ENCODE measurements at regions not wholly inside any gene's neighbourhood (a gene's known extent, or its start where the extent isn't known, plus 50 kb on each side); places are given as distances from the start of the nearest gene placed in this dataset.

DNA sequence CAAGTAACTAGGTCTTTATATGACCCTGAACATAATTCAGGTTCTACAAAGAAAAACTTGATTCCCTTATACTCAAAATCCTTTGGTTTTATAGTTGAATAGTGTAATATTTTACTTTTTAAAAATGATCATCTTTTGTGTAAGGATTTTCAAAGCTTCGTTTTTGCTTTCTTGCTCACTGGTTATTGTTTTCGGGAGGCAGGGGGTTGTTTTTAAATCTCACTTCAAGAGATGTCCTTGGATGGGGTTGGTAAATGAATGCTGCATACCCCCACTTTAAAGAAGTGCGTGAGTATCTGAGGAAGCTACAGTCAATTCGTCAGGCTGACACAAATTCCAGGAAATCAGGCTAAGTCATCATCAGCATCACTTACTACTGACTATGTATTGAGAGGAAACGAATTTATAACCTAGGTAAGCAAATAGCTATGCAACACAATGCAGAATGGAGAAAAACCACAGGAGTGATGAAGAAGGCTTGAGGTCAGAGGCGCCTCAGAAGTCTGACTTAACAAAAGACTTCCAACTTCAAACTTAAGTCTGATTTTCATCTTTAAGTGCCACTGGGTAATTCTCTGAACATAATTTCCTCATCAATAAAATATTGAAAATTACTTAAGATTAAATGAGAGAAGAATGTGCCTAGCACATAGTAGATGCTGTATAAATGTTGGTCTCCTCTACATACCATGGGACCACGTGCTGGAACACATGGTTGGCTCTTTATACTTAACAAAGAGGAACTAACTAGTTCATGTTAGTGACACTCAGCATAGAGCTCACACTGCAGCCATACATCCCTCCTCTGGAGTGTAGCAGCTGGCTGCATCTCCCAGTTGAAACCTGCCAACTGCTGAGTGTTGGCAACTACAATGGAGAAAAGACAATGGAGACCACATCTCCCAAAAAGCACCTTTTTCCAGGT, 106.0 kb upstream of the KIF2A start:
- DNase-seq (ENCODE audit: low spot score), result no peak
- no peaks in the 10 kb centered on the region for H3K36me3 Mint-ChIP-seq (ENCODE audit: low read depth, unreplicated experiment)
- H3K27ac Mint-ChIP-seq (ENCODE audit: unreplicated experiment), result no peak overlapping the region
- peaks cover 1% of the 10 kb centered on the region for H3K27me3 Mint-ChIP-seq (ENCODE audit: unreplicated experiment)
- no peak overlapping the region for H3K4me3 Mint-ChIP-seq (ENCODE audit: unreplicated experiment)
- TF ChIP-seq CTCF (IDR thresholded peaks at IDR 0.05; ENCODE audit: unreplicated experiment), result no peak
- no peaks in the 10 kb centered on the region for H3K4me1 Mint-ChIP-seq (ENCODE audit: unreplicated experiment)
- H3K9me3 Mint-ChIP-seq (ENCODE audit: unreplicated experiment), result no peaks in the 10 kb centered on the region

DNA sequence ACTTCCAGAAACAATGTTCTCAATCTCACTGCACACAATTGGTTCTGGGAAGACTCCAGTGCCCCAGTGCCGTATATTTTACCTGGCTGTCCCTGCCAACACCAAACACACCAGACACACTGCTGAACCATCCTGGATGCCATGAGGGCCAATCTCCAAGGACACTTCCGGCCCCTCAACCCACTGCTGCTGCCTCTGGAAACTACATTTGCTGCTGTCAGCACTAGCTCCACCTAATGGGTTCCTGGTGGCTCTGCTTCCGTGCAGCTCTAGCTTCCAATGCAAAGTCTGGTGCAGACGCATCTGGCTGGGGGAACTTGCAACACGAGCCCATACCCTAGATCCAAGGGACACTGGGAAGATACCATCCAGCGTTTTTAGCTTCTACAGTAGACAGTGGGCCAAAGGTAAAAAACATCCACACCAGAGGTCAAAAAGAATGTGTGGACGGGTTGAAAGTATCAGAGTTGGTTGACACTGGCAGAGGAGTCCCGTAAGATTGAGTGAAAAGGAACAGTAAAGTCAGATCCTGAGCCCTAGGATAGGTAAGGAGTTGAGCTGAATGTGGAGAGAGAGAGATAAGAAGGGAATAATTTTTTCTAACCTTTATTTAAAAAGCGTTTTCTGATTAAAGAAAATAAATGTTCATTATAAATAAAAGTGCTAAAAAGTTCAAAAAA, 99.7 kb upstream of the KIF2A start:
- Mint-ChIP-seq H3K4me1 (ENCODE audit: unreplicated experiment) (peaks cover 7% of the 10 kb centered on the region), H3K36me3 (ENCODE audit: low read depth, unreplicated experiment) (no peaks in the 10 kb centered on the region), H3K27me3 (ENCODE audit: unreplicated experiment) (no peaks in the 10 kb centered on the region), H3K27ac (ENCODE audit: unreplicated experiment) (no peak overlapping the region), H3K4me3 (ENCODE audit: unreplicated experiment) (no peak overlapping the region), H3K9me3 (ENCODE audit: unreplicated experiment) (no peaks in the 10 kb centered on the region)
- no peak for TF ChIP-seq CTCF (IDR thresholded peaks at IDR 0.05; ENCODE audit: unreplicated experiment)
- peak; percentile 17 for DNase-seq (ENCODE audit: low spot score)

DNA sequence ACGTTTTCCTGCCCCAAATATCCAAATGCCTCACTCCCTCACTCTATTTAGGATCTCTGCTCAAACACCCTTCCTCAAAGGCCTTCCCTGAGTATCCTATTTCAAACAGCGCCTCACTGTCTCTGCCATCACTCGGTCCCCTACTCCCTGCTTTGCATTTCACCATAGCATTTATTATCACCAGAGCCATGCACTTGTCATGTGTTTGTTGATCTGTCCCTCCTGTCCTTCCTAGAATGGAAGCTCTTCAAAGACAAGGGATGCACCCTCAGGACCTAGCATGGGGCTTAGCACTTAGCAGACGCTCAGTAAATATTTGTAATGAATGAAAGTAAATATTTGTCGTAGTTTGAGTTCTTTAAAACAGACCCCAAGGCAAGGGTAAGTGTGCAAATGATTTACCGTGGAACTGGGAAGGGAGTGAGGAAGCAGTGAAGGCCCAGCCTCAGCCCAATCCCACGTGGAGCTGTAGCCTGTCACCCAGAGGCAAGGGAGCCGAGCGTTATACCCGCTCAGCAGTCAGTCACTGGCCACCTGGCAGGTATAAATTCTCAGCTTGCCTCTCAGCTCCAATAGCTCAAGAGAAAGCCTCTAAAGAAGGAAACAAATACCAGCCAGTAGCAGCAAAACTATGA, 97.7 kb upstream of the KIF2A start:
- H3K4me1 Mint-ChIP-seq (ENCODE audit: unreplicated experiment), result peaks cover 7% of the 10 kb centered on the region
- no peak overlapping the region for H3K4me3 Mint-ChIP-seq (ENCODE audit: unreplicated experiment)
- H3K9me3 Mint-ChIP-seq (ENCODE audit: unreplicated experiment), result no peaks in the 10 kb centered on the region
- no peak for DNase-seq (ENCODE audit: low spot score)
- no peaks in the 10 kb centered on the region for H3K27me3 Mint-ChIP-seq (ENCODE audit: unreplicated experiment)
- no peak overlapping the region for H3K27ac Mint-ChIP-seq (ENCODE audit: unreplicated experiment)
- TF ChIP-seq CTCF (IDR thresholded peaks at IDR 0.05; ENCODE audit: unreplicated experiment), result no peak
- no peaks in the 10 kb centered on the region for H3K36me3 Mint-ChIP-seq (ENCODE audit: low read depth, unreplicated experiment)

DNA sequence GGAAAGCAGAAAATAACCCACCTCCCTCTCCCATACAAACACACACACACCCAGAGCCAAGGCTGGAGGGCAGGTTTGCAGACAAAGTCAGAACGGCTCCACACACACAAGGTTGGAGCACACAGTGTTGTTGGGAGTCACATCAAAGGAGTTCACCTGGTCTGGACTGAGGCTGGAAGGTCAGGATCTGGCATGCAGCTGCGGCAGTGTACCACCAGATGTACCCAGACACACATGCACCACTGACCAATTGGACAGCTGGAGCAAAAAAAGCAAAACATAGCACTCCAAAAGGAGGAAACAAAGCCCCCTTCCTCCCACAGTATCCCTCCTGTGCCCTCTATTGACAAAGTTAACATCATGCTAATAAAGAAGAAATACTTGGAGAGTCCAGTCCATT, 94.6 kb upstream of the KIF2A start:
- H3K36me3 Mint-ChIP-seq (ENCODE audit: low read depth, unreplicated experiment), result no peaks in the 10 kb centered on the region
- H3K27me3 Mint-ChIP-seq (ENCODE audit: unreplicated experiment), result no peaks in the 10 kb centered on the region
- no peak for DNase-seq (ENCODE audit: low spot score)
- H3K27ac Mint-ChIP-seq (ENCODE audit: unreplicated experiment), result no peak overlapping the region
- peaks cover 7% of the 10 kb centered on the region for H3K4me1 Mint-ChIP-seq (ENCODE audit: unreplicated experiment)
- TF ChIP-seq CTCF (IDR thresholded peaks at IDR 0.05; ENCODE audit: unreplicated experiment), result no peak
- H3K4me3 Mint-ChIP-seq (ENCODE audit: unreplicated experiment), result no peak overlapping the region
- H3K9me3 Mint-ChIP-seq (ENCODE audit: unreplicated experiment), result no peaks in the 10 kb centered on the region
